ENCODE measurements at regions not wholly inside any gene's neighbourhood (a gene's known extent, or its start where the extent isn't known, plus 50 kb on each side); places are given as distances from the start of the nearest gene placed in this dataset.

- peaks cover 2% of the 10 kb centered on the region in 2 experiments; a peak in 3 of 5 replicates for H3K9me3 Mint-ChIP-seq
- DNase-seq: no peak
- H3K23ac ChIP-seq (ENCODE audit: insufficient read length, low read depth, low read length): no peak overlapping the region
- no peaks in the 10 kb centered on the region for H3K27me3 ChIP-seq (ENCODE audit: insufficient read depth, low read length)
- H4K8ac ChIP-seq (replicated peaks; ENCODE audit: insufficient read length, low read depth, low read length): no peak overlapping the region
- H3K4me3 Mint-ChIP-seq: no peak overlapping the region
- no peak overlapping the region for H3K18ac ChIP-seq (ENCODE audit: insufficient read length, low read depth, low read length)
- no peak overlapping the region for H2BK120ac ChIP-seq (ENCODE audit: low read depth, low read length, poor library complexity, severe bottlenecking)
- no peak overlapping the region for H2AK5ac ChIP-seq (ENCODE audit: insufficient read length, low read length)
- no peak overlapping the region for H4K91ac ChIP-seq (ENCODE audit: insufficient read length, low read depth, low read length)
- no peak overlapping the region for H4K5ac ChIP-seq (ENCODE audit: insufficient read length, low read depth, low read length)
- no CpG with 5 or more reads among the region's 7 CpGs for WGBS (ENCODE audit: extremely low coverage, insufficient read length, low lambda C conversion rate)
- no peak overlapping the region for H2BK15ac ChIP-seq (ENCODE audit: low read depth, low read length)
- H3K79me1 ChIP-seq (ENCODE audit: insufficient read depth, low read depth, low read length, poor library complexity, severe bottlenecking): no peaks in the 10 kb centered on the region
- no peaks in the 10 kb centered on the region for H3K4me1 ChIP-seq (ENCODE audit: insufficient read depth, low read length)
- no peaks in the 10 kb centered on the region; a peak in 1 of 7 replicates for H3K36me3 Mint-ChIP-seq (ENCODE audit: insufficient read depth in 1 of 3, low read depth in 3 of 3)
- H3K4me2 ChIP-seq (ENCODE audit: insufficient read depth, insufficient read length, low read length): no peak overlapping the region
- H3K9ac ChIP-seq (ENCODE audit: extremely low read depth, insufficient read length, low read length): no peak overlapping the region
- no peak overlapping the region for H2AFZ ChIP-seq (ENCODE audit: low read length)
- no peaks in the 10 kb centered on the region for H3K9me3 ChIP-seq (ENCODE audit: control insufficient read depth, low read depth, low read length)
- H3K79me2 ChIP-seq (ENCODE audit: insufficient read depth, low read length): no peaks in the 10 kb centered on the region
- no peak overlapping the region for H3K27ac Mint-ChIP-seq
- H3K27me3 Mint-ChIP-seq (ENCODE audit: low read depth): no peaks in the 10 kb centered on the region
- H3K23me2 ChIP-seq (ENCODE audit: insufficient read length, low read depth, low read length, poor library complexity, severe bottlenecking): no peaks in the 10 kb centered on the region
- H3K27ac ChIP-seq (ENCODE audit: insufficient read length, low read depth, low read length): no peak overlapping the region
- no peak for TF ChIP-seq CTCF (conservative IDR thresholded peaks at IDR 0.05)
- H2BK12ac ChIP-seq (ENCODE audit: insufficient read length, low read depth, low read length): no peak overlapping the region
- no peak overlapping the region for H2BK5ac ChIP-seq (ENCODE audit: insufficient read length, low read length)
- no peak overlapping the region for H2BK20ac ChIP-seq (ENCODE audit: low read depth, low read length, poor library complexity, severe bottlenecking)
- no peak overlapping the region for H3K4ac ChIP-seq (ENCODE audit: low read depth, low read length)
- no peak overlapping the region for H3K14ac ChIP-seq (ENCODE audit: insufficient read depth, low read length)
- H3T11ph ChIP-seq (ENCODE audit: low read length): no peak overlapping the region
- peaks cover 0 to 7% of the 10 kb centered on the region in 2 experiments; a peak in 1 of 4 replicates for H3K4me1 Mint-ChIP-seq
- H3K56ac ChIP-seq (ENCODE audit: insufficient read length, low read depth, low read length): no peak overlapping the region
- no peaks in the 10 kb centered on the region for H4K20me1 ChIP-seq (ENCODE audit: control insufficient read depth, insufficient read depth, insufficient read length)
These were observed 262.2 kb downstream of the PARM1 start for GRCh38 chr4:75195111-75195510.

Data from H9 (cell line).